Hepatocyte (in vitro differentiated cells): ENCODE measurements at regions not wholly inside any gene's neighbourhood (a gene's known extent, or its start where the extent isn't known, plus 50 kb on each side); places are given as distances from the start of the nearest gene placed in this dataset.

Experiments used
- DNase-seq: peaks from one replicate; pipeline ENCODE4 v3.0.0-alpha.2; 2016; ENCODE audit warnings: low spot score
- H2AFZ ChIP-seq: fragments of 200-600 bp; sonication (generic); 2 replicates; pipeline ENCODE4 v1.6.0; 2016; ENCODE audit warnings: antibody characterized with exemption, mild to moderate bottlenecking
- H3K27ac ChIP-seq: fragments of 200-600 bp; sonication (generic); 2 replicates; pipeline ENCODE4 v1.5.1; 2016; ENCODE audit warnings: mild to moderate bottlenecking
- H3K27me3 ChIP-seq: fragments of 200-600 bp; sonication (generic); 2 replicates; pipeline ENCODE4 v1.6.1; 2016
- H3K36me3 ChIP-seq: fragments of 200-600 bp; sonication (generic); replicated peaks from 2 replicates; pipeline ENCODE4 v1.5.1; 2016; ENCODE audit warnings: low read depth; ENCODE audit not compliant: insufficient read depth
- H3K4me1 ChIP-seq: fragments of 200-600 bp; sonication (generic); 2 replicates; pipeline ENCODE4 v1.5.1; 2016; ENCODE audit warnings: mild to moderate bottlenecking, moderate library complexity; ENCODE audit not compliant: insufficient read depth
- H3K4me2 ChIP-seq: fragments of 200-600 bp; sonication (generic); 2 replicates; pipeline ENCODE4 v1.6.0; 2016
- H3K4me3 ChIP-seq: fragments of 200-600 bp; sonication (generic); 2 replicates; pipeline ENCODE4 v1.5.1; 2016; ENCODE audit warnings: mild to moderate bottlenecking
- H3K79me2 ChIP-seq: fragments of 200-600 bp; sonication (generic); 2 replicates; pipeline ENCODE4 v1.6.0; 2017; ENCODE audit warnings: mild to moderate bottlenecking
- H3K9me2 ChIP-seq: fragments of 200-600 bp; sonication (generic); replicated peaks from 2 replicates; pipeline ENCODE4 v1.6.0; 2017; ENCODE audit warnings: mild to moderate bottlenecking; ENCODE audit not compliant: insufficient read depth
- H3K9me3 ChIP-seq: fragments of 200-600 bp; sonication (generic); 2 replicates; pipeline ENCODE4 v1.5.1; 2016; ENCODE audit warnings: low read depth, mild to moderate bottlenecking
- H4K20me1 ChIP-seq: fragments of 200-600 bp; sonication (generic); 2 replicates; pipeline ENCODE4 v1.6.0; 2016; ENCODE audit warnings: mild to moderate bottlenecking; ENCODE audit not compliant: insufficient read depth, poor library complexity, severe bottlenecking
- EZH2 ChIP-seq: fragments of 200-600 bp; sonication (generic); IDR thresholded peaks from 2 replicates; pipeline ENCODE4 v1.6.1; 2016; ENCODE audit warnings: antibody characterized with exemption, mild to moderate bottlenecking, borderline replicate concordance
- EZH2phosphoT487 ChIP-seq: fragments of 200-600 bp; sonication (generic); IDR thresholded peaks from one replicate; pipeline ENCODE4 v1.6.1; 2018; ENCODE audit warnings: antibody characterized with exemption, mild to moderate bottlenecking, low read depth, moderate library complexity; ENCODE audit not compliant: unreplicated experiment, severe bottlenecking
- WGBS: methylation state at CpG from one replicate; pipeline ENCODE4 v1.1.6; 2016; ENCODE audit warnings: low lambda C conversion rate; ENCODE audit errors: missing lambda C conversion rate; 5-methylcytosine and 5-hydroxymethylcytosine counted together
- TF ChIP-seq, protein P1 (sequence below): fragments of 200-600 bp; sonication (generic); IDR thresholded peaks from 2 replicates; pipeline ENCODE4 v1.5.1; 2016; ENCODE audit warnings: antibody characterized with exemption, mild to moderate bottlenecking; ENCODE audit not compliant: poor library complexity

DNA sequence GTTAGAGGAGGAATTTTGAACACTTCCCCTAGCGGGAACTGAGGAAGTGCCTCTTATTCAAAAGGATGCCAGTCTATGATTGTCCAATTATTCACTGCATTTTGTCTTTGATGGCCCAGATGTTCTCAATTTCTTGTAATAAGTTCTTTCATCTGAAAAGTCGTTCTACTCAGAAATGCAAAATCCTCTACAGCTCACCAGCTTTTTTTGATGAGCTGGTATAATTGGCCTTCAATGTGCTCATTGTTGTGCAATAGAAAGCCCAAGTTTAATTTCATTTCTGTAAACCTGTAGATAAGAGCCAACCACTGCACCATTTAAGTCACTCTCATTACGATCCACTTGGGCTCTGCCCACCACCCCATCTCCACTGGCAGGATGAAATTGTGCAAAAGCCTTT lies 978.7 kb upstream of the AUTS2 start:
- H3K27ac ChIP-seq: no peak overlapping the region
- no peaks in the 10 kb centered on the region for H3K9me3 ChIP-seq
- no peaks in the 10 kb centered on the region for H3K4me1 ChIP-seq
- no peaks in the 10 kb centered on the region for H3K36me3 ChIP-seq
- no peak overlapping the region for H3K4me3 ChIP-seq
- TF ChIP-seq EZH2phosphoT487 (no peak), EZH2 (no peak)
- TF ChIP-seq, protein P1, sequence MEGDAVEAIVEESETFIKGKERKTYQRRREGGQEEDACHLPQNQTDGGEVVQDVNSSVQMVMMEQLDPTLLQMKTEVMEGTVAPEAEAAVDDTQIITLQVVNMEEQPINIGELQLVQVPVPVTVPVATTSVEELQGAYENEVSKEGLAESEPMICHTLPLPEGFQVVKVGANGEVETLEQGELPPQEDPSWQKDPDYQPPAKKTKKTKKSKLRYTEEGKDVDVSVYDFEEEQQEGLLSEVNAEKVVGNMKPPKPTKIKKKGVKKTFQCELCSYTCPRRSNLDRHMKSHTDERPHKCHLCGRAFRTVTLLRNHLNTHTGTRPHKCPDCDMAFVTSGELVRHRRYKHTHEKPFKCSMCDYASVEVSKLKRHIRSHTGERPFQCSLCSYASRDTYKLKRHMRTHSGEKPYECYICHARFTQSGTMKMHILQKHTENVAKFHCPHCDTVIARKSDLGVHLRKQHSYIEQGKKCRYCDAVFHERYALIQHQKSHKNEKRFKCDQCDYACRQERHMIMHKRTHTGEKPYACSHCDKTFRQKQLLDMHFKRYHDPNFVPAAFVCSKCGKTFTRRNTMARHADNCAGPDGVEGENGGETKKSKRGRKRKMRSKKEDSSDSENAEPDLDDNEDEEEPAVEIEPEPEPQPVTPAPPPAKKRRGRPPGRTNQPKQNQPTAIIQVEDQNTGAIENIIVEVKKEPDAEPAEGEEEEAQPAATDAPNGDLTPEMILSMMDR: no peak
- H3K9me2 ChIP-seq: no peaks in the 10 kb centered on the region
- WGBS: 77% methylated on average over 3 of the region's 3 CpGs
- H3K27me3 ChIP-seq: no peaks in the 10 kb centered on the region
- H3K79me2 ChIP-seq: no peaks in the 10 kb centered on the region
- no peak overlapping the region for H2AFZ ChIP-seq
- no peaks in the 10 kb centered on the region for H4K20me1 ChIP-seq
- no peak for DNase-seq
- no peak overlapping the region for H3K4me2 ChIP-seq

DNA sequence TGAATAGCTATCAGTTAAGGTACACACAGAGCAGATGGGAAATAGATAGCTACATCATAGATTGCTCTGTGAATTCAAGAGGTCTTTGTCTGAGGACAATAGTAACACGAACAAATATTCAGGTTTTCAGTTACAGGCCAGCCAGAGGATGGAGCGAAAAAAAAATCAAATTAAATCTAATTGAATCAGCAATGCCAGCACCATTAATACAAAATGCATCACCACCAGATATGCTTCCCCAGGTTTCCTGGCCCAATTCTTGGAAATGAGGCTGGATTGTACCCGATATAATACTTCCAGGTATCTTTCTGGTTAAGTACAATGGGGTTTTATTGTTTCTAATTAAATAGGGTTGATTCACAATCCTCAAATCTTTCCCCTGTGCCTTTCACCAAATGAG lies 975.8 kb upstream of the AUTS2 start:
- WGBS: 81% methylated on average over 3 of the region's 3 CpGs
- H3K36me3 ChIP-seq: no peaks in the 10 kb centered on the region

DNA sequence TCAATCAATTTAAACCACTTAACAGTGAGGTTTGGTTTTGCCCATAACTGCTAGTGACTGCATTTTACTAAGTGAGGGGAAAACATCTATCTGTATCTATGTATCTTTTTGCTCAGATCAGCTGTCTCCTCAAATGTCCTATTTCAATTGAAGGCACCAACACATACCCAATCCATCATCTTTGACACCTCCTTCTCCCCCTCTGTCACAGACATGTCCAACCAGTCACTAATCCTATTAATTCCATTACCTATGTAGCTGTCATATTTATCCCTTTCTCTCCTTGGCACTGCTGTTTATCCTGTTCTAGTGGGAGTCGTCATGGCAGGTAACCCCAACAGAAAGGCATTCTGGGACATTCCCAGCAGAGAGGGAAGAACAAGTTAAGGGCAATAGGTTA lies 975.2 kb upstream of the AUTS2 start:
- H3K9me3 ChIP-seq: no peaks in the 10 kb centered on the region
- no peaks in the 10 kb centered on the region for H3K4me1 ChIP-seq
- no peak overlapping the region for H3K4me3 ChIP-seq
- no peak overlapping the region for H2AFZ ChIP-seq
- H3K27me3 ChIP-seq: no peaks in the 10 kb centered on the region
- no peak for TF ChIP-seq EZH2phosphoT487
- TF ChIP-seq, protein P1: no peak
- no peak for TF ChIP-seq EZH2
- DNase-seq: no peak
- H3K79me2 ChIP-seq: no peaks in the 10 kb centered on the region
- no peak overlapping the region for H3K27ac ChIP-seq
- H3K36me3 ChIP-seq: no peaks in the 10 kb centered on the region
- H4K20me1 ChIP-seq: no peaks in the 10 kb centered on the region
- no peaks in the 10 kb centered on the region for H3K9me2 ChIP-seq
- H3K4me2 ChIP-seq: no peak overlapping the region
- WGBS: 77% methylated on average over 1 of the region's 1 CpG

More for the DNA sequence above, 975.8 kb upstream of the AUTS2 start:
- Histone ChIP-seq H3K4me1 (no peaks in the 10 kb centered on the region), H2AFZ (no peak overlapping the region), H3K27ac (no peak overlapping the region), H3K9me3 (no peaks in the 10 kb centered on the region), H3K4me2 (no peak overlapping the region), H3K9me2 (no peaks in the 10 kb centered on the region), H3K27me3 (no peaks in the 10 kb centered on the region), H3K4me3 (no peak overlapping the region), H3K79me2 (no peaks in the 10 kb centered on the region), H4K20me1 (no peaks in the 10 kb centered on the region)
- DNase-seq: no peak
- TF ChIP-seq EZH2: no peak
- TF ChIP-seq, protein P1: no peak
- no peak for TF ChIP-seq EZH2phosphoT487
